GM12878 (cell line): ENCODE measurements at regions not wholly inside any gene's neighbourhood (a gene's known extent, or its start where the extent isn't known, plus 50 kb on each side); places are given as distances from the start of the nearest gene placed in this dataset.

Source experiments
- CTCF ChIP-seq, 3 experiments: IDR thresholded peaks in 2 of 3; conservative IDR thresholded peaks in 1 of 3; 2 replicates each; pipeline ENCODE4 v1.5.1; 2011; ENCODE audit warnings: low read depth in 3 of 3, low read length in 3 of 3, mild to moderate bottlenecking in 3 of 3, control low read depth in 2 of 3, moderate library complexity in 2 of 3, inconsistent platforms in 1 of 3, mixed read lengths in 1 of 3; ENCODE audit not compliant: control insufficient read depth in 2 of 3, insufficient read depth in 1 of 3; ENCODE audit errors: extremely low read depth in 1 of 3
- EP300 ChIP-seq, 2 experiments: fragments of 150-350 bp in 1 of 2; IDR thresholded peaks; 2 replicates each; pipeline ENCODE4 v1.6.1; 2011 to 2012; ENCODE audit warnings: low read depth in 2 of 2, low read length in 2 of 2, borderline replicate concordance in 1 of 2, improper control_type of control experiment in 1 of 2, inconsistent platforms in 1 of 2; ENCODE audit not compliant: control insufficient read depth in 1 of 2
- HDGF ChIP-seq: fragments of 450-650 bp; IDR thresholded peaks from 2 replicates; pipeline ENCODE4 v1.6.1; 2016; ENCODE audit warnings: antibody characterized with exemption
- PRDM15 ChIP-seq: fragments of 450-650 bp; formaldehyde crosslinking; IDR thresholded peaks from 2 replicates; pipeline ENCODE4 v1.4.0; 2020; ENCODE audit warnings: mild to moderate bottlenecking, moderate library complexity
- RB1 ChIP-seq: fragments of 450-650 bp; formaldehyde crosslinking; IDR thresholded peaks from 2 replicates; pipeline ENCODE4 v1.6.1; 2017; ENCODE audit warnings: mild to moderate bottlenecking, borderline replicate concordance

DNA sequence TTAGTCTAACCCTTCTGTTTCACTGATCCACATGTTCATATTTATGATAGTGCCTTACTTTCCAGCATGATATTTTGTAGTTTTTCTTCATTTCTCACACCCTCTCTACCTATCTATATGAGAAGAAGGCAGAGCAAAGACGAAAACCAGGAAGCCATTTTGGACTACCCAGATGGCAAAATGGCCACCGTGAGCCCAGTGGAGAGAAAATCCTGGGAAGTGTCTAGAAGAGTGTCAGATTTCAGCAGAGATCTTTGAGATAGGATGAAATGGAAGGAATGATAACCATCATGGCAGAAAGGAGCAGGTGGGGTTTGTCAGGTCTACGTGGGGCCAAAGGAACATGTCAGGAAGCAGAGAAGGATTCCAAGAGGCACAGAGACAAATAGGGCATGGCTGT lies 84.0 kb upstream of the MYCN start:
- TF ChIP-seq HDGF: no peak
- TF ChIP-seq CTCF (IDR thresholded peaks at IDR 0.05 in 2 of 3, conservative IDR thresholded peaks at IDR 0.05 in 1 of 3; ENCODE audit: control insufficient read depth in 2 of 3, extremely low read depth in 1 of 3, insufficient read depth in 1 of 3, low read depth in 3 of 3, low read length in 3 of 3): no peak
- TF ChIP-seq PRDM15 (CRISPR knock-in tag): no peak
- TF ChIP-seq RB1: no peak
- TF ChIP-seq EP300 (IDR thresholded peaks at IDR 0.05; ENCODE audit: borderline replicate concordance in 1 of 2, control insufficient read depth in 1 of 2, low read depth in 2 of 2, low read length in 2 of 2): no peak
